Left cardiac atrium (tissue), 4 donors: ENCODE measurements at regions not wholly inside any gene's neighbourhood (a gene's known extent, or its start where the extent isn't known, plus 50 kb on each side); places are given as distances from the start of the nearest gene placed in this dataset.
A peak's percentile ranks its signal among the peaks of the same experiment; 100 is the strongest.

ENCODE experiments used
- ATAC-seq, 2 donors: fragments of 200-7000 bp; cut with Tn5 transposase; one replicate each; pipeline ENCODE4 v1.9.1; 2020; ENCODE audit warnings: mild to moderate bottlenecking in 2 of 2, moderate library complexity in 2 of 2
- DNase-seq: peaks from one replicate; pipeline ENCODE4 v3.0.0-alpha.2; 2020
- intact Hi-C, 2 donors: fragments of 100-400 bp; cut with DNase I; formaldehyde crosslinking; loops; one replicate each; pipeline versions ENCODE4 v1.14.1 to v1.15.1; 2022 to 2023
- donor health status: DM: no; HTN: yes; CAD: no.
- donor health status: DM: no; HTN: yes; CAD: no; lungs with severe emphysema.
- donor health status: DM: yes; HTN: yes; CAD: no.
- donor health status: Dilated cardiomyopathy.

DNA sequence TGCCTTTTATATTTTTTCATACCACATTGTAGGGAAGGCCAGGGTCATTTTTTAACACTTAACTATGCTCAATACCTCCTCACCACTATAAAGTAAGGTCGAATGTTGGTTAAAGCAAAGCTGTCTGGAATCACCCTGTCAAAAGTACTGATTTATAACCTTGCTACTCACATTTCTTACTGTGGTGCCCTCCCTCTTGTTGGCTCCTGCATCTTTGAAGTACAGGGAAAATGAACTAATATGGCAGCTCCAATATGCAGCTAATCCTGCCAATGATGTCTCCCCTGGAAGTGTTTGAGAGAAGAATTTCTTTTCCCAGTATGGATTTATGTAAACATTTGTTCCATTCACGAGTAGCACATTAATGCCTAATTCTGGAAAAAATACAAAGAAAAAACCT lies 108.4 kb upstream of the RPS23 start:
- ATAC-seq = no peak
- intact Hi-C loops = no loop called here
- no peak for DNase-seq

GRCh38 chr5:82384034-82384750 lies 106.0 kb upstream of the RPS23 start:
- no peak for ATAC-seq
- intact Hi-C loops = no loop called here
- DNase-seq = no peak

- intact Hi-C loops = no loop called here
- no peak for ATAC-seq
Observed at GRCh38 chr5:82381591-82381990, 103.4 kb upstream of the RPS23 start.

DNA sequence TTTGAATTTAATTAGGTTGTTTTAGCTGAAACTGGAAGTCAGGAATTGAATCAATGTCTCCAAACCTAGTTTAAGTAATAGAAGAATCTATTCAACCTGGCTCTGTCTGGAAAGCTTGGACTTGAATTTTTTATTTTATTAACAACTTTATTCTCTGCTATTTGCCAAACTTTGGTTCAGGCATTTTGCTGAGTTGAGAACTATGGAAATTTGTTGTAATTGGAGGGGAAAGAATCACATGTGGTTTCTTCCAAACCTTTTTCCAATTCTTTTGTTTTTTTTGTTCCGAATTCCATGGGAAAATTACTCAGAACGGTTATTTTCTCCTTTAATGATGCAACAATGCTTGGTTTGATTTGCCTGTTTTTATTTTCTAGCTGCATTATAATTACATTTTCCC lies 98.2 kb upstream of the RPS23 start:
- intact Hi-C loops = no loop called here
- ATAC-seq (peak in 1 of 2 donors; percentile 27), DNase-seq (no peak)

More at GRCh38 chr5:82381591-82381990, 103.4 kb upstream of the RPS23 start:
- no peak for DNase-seq

- ATAC-seq (no peak), DNase-seq (no peak)
- intact Hi-C loops = no loop called here
Observed at GRCh38 chr5:82375488-82376244, 97.5 kb upstream of the RPS23 start.

DNA sequence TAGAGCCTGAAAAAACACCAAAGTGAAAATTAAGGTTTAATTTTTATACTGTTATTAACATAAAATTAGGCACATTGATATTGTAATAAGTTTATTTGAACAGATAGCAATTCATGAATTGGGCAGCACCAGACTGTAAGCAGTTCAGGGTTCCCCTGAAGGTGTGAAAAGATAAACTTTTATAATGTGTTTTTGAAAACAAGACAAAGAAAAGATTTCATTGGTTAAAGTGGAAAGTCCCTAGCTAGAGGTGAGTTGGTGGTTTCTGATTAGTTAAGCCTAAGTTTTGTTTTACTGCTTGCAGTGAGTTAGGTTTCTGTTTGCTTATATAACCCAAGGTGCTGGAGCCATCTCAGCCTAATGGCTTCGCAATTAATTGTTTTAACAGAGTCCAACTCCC lies 96.5 kb upstream of the RPS23 start:
- ATAC-seq (no peak), DNase-seq (no peak)
- intact Hi-C loops = no loop called here

DNA sequence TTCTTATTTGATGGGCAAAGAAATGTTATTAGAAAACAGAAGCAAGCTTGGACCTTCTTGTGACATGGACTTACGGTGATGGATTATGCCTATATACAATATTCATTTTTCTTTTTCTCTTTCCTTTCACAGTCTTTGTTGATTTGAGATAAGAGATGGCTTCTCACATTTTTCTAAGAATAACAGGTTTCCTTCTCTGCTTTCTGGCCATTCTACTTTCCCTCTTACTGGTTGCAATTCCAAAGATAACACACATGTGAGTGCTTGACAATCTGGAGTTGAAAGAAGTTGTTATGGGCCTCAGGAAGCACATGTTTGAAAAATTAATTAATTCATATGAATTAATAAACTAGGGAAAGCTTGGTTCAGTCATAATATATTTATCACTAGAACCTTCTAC lies 89.8 kb upstream of the RPS23 start:
- DNase-seq (no peak), ATAC-seq (no peak)
- intact Hi-C loops = no loop called here

DNA sequence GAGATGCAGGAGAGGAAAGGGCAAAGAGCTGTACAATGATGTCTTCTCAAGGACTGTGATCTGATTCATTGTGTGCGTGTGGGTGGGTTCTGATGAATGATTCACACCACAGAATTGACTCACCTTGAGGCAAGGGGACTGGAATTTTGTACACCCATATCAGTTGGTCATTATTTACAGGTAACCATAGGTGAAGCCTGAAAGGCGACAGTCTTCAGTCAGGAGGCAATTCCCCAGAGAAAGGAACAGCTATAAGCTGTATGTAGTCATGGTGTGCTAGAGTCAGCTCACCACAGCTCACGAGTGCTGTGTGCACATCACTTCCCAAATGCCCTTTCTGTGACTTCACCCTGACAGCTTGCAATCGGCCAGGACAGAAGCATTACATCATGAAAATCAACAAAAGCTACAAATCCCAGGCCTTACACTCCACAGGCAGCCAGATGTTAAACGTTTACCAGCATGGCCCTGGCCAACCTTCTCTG lies 87.6 kb upstream of the RPS23 start:
- DNase-seq (no peak), ATAC-seq (peak in 1 of 2 donors; percentile 44)
- intact Hi-C loops = no loop called here

DNA sequence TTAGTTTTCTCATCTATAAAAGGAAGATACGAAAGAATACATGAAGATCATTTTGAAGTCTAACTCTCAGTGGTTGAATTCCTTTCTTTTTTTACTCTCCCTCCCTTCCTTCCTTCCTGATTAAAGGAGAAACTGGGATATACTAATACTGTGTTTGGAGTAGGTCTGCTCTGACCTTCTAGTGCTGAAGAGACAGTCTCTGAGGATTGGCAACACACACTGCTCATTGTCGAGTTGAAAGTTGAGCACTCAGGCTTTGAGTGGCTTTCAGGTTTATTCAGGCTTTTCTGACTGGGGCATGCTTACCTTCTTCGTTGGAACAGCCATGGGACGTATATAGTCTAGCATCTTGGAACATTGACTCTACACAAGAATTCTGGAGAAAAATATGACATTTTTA lies 86.9 kb upstream of the RPS23 start:
- peak in 1 of 2 donors; percentile 18 for ATAC-seq
- intact Hi-C loops = no loop called here

GRCh38 chr5:82364497-82364896 lies 86.3 kb upstream of the RPS23 start:
- ATAC-seq = peak; percentile 73 to 81
- intact Hi-C loops = no loop called here
- DNase-seq = no peak

More for the DNA sequence above, 86.9 kb upstream of the RPS23 start:
- DNase-seq = no peak

GRCh38 chr5:82363524-82363923 lies 85.4 kb upstream of the RPS23 start:
- intact Hi-C loops = no loop called here
- DNase-seq = no peak
- no peak for ATAC-seq

DNA sequence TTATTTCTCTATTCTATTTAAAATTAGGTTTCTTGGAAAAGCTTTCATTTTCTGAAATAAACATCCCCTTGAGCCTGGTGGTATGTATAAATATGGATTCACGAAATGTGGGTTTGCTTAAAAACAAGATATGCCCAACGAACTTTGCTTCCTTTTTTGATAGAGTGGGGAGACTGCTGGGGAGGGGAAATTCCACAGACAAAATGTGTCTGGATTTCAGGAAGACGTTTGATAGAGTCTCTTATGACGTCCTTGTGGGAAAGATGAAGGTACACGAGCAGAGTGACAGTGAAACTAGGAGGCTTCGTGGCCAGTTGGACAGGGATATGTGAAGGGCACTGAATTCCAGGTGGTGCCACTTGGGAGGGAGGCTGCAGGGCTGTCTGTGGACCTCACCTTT lies 84.5 kb upstream of the RPS23 start:
- intact Hi-C loops = no loop called here
- ATAC-seq (no peak), DNase-seq (no peak)

DNA sequence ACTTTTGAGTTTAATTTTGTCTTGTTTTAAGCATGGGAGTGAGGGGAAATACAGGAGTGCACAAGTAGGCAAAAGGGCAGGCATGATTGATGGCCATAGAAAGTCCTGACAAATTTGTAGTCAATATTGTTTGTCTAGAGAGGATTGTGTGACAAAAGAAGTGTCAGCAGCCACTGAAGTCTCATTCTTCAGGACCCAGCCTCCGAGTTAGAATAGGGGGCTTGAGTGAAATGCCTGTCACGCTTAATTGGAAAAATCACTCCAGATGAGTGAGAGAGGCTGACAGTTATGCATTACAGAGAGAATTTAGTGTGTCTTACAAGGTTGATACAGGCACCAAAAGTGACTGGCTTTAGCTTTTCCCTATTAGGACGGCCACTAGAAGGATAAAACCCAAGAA lies 81.9 kb upstream of the RPS23 start:
- intact Hi-C loops = no loop called here

DNA sequence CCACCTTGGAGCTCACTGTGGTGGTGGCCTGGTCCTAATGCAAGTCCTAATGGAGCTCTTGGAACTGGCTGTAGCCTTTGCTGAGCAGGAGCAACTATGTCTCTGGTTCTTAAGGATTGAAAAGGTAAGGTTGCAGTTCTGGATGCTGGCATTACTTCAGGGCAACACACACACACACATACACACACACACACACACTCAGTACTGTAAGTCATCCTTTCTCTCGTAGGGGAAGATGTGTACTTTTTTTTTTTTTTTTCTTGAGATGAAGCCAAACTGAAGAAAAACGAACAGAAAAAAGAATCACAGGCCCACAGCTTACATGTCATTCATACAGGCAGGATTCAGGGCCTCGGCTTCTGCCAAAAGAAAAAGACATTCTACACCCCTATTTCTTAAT lies 81.1 kb upstream of the RPS23 start:
- DNase-seq (no peak), ATAC-seq (no peak)
- intact Hi-C loops = loop anchor here (10.0 kb wide), 3 partner anchors 46 to 1076 kb away; no protein-coding TSS in a partner anchor

More for the DNA sequence above, 81.9 kb upstream of the RPS23 start:
- ATAC-seq = no peak
- no peak for DNase-seq

DNA sequence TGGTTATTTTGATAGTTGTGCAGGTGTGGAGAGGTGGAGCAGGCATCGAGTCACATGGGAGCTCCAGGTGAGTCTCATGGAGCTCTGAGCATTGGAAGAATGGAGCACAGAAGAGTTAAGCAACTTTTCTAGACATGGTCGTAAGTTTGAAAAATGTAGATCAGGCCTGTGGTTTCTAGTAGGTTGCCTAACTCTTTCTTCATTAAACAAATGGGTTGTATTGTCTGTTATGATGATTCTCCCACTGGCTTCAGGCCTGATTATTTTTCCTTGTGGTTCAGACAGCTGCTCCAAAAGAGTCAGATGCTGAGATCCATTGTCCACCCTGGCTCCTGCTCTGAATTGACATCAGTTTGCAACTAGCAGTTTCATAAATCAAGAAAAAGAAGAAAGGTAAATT lies 80.3 kb upstream of the RPS23 start:
- intact Hi-C loops = loop anchor here (10.0 kb wide), 3 partner anchors 46 to 1076 kb away; no protein-coding TSS in a partner anchor
- no peak for ATAC-seq

GRCh38 chr5:82356808-82357671 lies 78.9 kb upstream of the RPS23 start:
- ATAC-seq (peak; percentile 92 to 97), DNase-seq (peak; percentile 93)
- intact Hi-C loops = loop anchor here (10.0 kb wide), 3 partner anchors 48 to 1078 kb away; no protein-coding TSS in a partner anchor

More for the DNA sequence above, 80.3 kb upstream of the RPS23 start:
- no peak for DNase-seq

DNA sequence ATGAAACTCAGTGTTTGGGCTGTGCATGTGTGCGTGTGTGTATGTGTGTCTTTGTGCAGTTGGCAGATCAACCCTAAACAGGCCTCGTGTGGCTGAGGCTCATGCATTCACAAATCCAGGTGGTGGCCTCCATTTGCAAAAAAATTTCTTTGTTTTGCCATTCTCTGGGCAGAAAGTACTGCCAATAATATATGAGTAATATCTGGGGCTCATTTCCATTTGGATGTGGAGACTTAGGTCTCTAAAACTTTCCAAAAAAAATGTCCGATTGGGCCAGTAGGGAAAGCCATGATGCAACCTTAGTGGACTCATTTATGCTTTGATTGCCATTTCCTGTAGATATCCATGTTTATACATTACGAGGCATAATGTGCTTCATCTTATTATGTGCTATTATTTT lies 77.9 kb upstream of the RPS23 start:
- DNase-seq (no peak), ATAC-seq (peak in 1 of 2 donors; percentile 15)
- intact Hi-C loops = loop anchor here (10.0 kb wide), 3 partner anchors 49 to 1079 kb away; no protein-coding TSS in a partner anchor

DNA sequence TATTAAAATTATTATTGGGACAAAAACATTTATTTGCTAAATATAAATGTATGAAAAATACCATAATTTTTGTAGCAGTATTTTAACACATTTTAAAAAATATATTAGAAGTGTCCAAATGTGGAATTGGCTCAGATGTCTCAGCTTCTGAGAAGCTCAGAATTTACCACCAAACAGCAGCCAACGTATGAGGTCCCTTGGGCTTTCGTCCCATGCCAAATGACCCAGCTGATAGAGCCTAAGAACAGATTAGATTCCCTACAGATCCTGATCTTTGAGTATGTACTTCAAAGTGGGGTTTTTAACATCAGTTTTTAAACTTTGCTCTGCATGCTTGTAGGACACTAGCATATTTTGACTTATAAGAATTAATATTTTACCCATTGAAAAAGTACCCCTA lies 77.3 kb upstream of the RPS23 start:
- intact Hi-C loops = loop anchor here (10.0 kb wide), 3 partner anchors 49 to 1079 kb away; no protein-coding TSS in a partner anchor
- DNase-seq = no peak
- no peak for ATAC-seq

DNA sequence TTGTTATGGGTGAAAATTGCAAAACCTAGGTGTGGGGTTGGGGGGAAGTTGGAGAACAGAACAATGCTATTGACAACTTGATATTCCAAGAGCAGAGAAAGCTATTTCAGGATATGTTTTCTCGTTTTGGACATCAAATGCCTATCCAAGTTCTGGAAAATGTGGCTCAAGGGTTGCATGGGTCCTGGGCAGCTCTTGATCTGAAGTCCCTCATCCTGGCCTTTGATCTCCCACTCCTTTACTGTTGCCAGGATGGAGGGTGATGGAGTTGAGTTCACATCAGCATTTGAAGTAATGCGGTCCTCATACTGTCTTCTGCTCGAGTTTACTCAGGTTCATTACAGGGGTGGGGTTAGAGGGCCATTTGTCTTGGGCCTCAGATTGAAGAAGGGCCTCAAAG lies 76.9 kb upstream of the RPS23 start:
- intact Hi-C loops = loop anchor here (10.0 kb wide), 3 partner anchors 50 to 1080 kb away; no protein-coding TSS in a partner anchor
- DNase-seq = no peak
- no peak for ATAC-seq
